ENCODE measurements at regions not wholly inside any gene's neighbourhood (a gene's known extent, or its start where the extent isn't known, plus 50 kb on each side); places are given as distances from the start of the nearest gene placed in this dataset.

DNA sequence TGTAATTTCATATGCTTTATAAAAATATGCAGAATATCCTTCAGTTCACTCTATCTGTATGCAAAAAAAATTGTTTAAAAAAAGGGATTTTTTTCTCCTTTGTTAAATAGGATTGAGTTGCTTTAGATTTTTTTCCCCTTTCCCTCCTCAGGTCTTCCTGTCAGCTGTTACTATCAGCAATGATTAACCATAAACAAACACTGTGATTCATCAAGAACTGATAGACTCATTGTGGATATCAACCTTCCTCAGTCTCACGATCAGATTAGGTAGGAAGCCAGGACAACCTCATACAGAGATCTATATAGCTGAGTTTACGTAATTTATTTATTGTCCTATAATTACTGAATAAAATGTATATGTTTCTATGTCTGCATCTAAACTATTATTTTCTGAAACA is 2136.2 kb upstream of the CELF4 start:
- TF ChIP-seq POLR2A (IDR thresholded peaks at IDR 0.05) (no peak), POLR2AphosphoS5 (IDR thresholded peaks at IDR 0.05) (no peak)
- TF ChIP-seq, protein P1, sequence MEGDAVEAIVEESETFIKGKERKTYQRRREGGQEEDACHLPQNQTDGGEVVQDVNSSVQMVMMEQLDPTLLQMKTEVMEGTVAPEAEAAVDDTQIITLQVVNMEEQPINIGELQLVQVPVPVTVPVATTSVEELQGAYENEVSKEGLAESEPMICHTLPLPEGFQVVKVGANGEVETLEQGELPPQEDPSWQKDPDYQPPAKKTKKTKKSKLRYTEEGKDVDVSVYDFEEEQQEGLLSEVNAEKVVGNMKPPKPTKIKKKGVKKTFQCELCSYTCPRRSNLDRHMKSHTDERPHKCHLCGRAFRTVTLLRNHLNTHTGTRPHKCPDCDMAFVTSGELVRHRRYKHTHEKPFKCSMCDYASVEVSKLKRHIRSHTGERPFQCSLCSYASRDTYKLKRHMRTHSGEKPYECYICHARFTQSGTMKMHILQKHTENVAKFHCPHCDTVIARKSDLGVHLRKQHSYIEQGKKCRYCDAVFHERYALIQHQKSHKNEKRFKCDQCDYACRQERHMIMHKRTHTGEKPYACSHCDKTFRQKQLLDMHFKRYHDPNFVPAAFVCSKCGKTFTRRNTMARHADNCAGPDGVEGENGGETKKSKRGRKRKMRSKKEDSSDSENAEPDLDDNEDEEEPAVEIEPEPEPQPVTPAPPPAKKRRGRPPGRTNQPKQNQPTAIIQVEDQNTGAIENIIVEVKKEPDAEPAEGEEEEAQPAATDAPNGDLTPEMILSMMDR (IDR thresholded peaks at IDR 0.05) = no peak

Measured in sigmoid colon (tissue), 4 donors.